GM23338 (cell line): ENCODE measurements at regions not wholly inside any gene's neighbourhood (a gene's known extent, or its start where the extent isn't known, plus 50 kb on each side); places are given as distances from the start of the nearest gene placed in this dataset.
"Not testable (repeated sequence)": the region's sequence is repeated elsewhere in the genome, so short reads cannot be mapped to it uniquely, and the experiment has no call there.

ENCODE experiments used
- ATAC-seq: fragments of 200-7000 bp; cut with Tn5 transposase; 3 replicates; pipeline ENCODE4 v1.9.1; 2020
- DNase-seq: peaks from one replicate; pipeline ENCODE4 v3.0.0-alpha.2; 2015; ENCODE audit warnings: low spot score
- H2AFZ ChIP-seq: fragments of 200-600 bp; sonication (generic); 2 replicates; pipeline ENCODE4 v1.8.0; 2016; ENCODE audit warnings: antibody characterized with exemption, mild to moderate bottlenecking, moderate library complexity
- H3F3A ChIP-seq: fragments of 200-600 bp; sonication (generic); replicated peaks from 2 replicates; pipeline ENCODE4 v1.8.0; 2017; ENCODE audit warnings: antibody characterized with exemption, mixed run types, low read depth
- H3K27ac ChIP-seq: fragments of 200-600 bp; sonication (generic); 2 replicates; pipeline ENCODE4 v1.6.1; 2016; ENCODE audit warnings: low read depth
- H3K27me3 ChIP-seq: fragments of 200-600 bp; sonication (generic); 2 replicates; pipeline ENCODE4 v1.8.0; 2016; ENCODE audit warnings: mild to moderate bottlenecking, mixed run types, moderate library complexity; ENCODE audit not compliant: insufficient read depth
- H3K36me3 ChIP-seq: fragments of 200-600 bp; sonication (generic); 2 replicates; pipeline ENCODE4 v1.8.0; 2016; ENCODE audit warnings: mild to moderate bottlenecking; ENCODE audit not compliant: insufficient read depth
- H3K4me1 ChIP-seq: fragments of 200-600 bp; sonication (generic); 2 replicates; pipeline ENCODE4 v1.8.0; 2016; ENCODE audit warnings: mild to moderate bottlenecking, moderate library complexity; ENCODE audit not compliant: insufficient read depth
- H3K4me2 ChIP-seq: fragments of 200-600 bp; sonication (generic); 2 replicates; pipeline ENCODE4 v1.7.1; 2017; ENCODE audit warnings: mixed run types
- H3K4me3 ChIP-seq: fragments of 200-600 bp; sonication (generic); 2 replicates; pipeline ENCODE4 v1.6.1; 2016; ENCODE audit warnings: mixed run types
- H3K79me2 ChIP-seq: fragments of 200-600 bp; sonication (generic); replicated peaks from 2 replicates; pipeline ENCODE4 v1.8.0; 2017; ENCODE audit warnings: mild to moderate bottlenecking; ENCODE audit not compliant: insufficient read depth
- H3K9me2 ChIP-seq: fragments of 200-600 bp; sonication (generic); 2 replicates; pipeline ENCODE4 v1.8.0; 2017; ENCODE audit not compliant: insufficient read depth
- H4K20me1 ChIP-seq: fragments of 200-600 bp; sonication (generic); replicated peaks from 2 replicates; pipeline ENCODE4 v1.8.0; 2017; ENCODE audit warnings: mild to moderate bottlenecking; ENCODE audit not compliant: insufficient read depth
- H3K27ac Mint-ChIP-seq: 2 replicates; pipeline ENCODE4 v1.8.0; 2020; ENCODE audit warnings: inconsistent platforms, mild to moderate bottlenecking, moderate library complexity, mixed read lengths
- H3K27me3 Mint-ChIP-seq: 3 replicates; pipeline ENCODE4 v1.8.0; 2022; ENCODE audit warnings: low read depth, mild to moderate bottlenecking, moderate library complexity, mixed read lengths, inconsistent platforms; ENCODE audit not compliant: insufficient read depth, poor library complexity
- H3K36me3 Mint-ChIP-seq: 3 replicates; pipeline ENCODE4 v1.8.0; 2021; ENCODE audit warnings: low read depth, mild to moderate bottlenecking, inconsistent platforms, moderate library complexity, mixed read lengths
- H3K4me1 Mint-ChIP-seq: 3 replicates; pipeline ENCODE4 v1.8.0; 2020; ENCODE audit warnings: mild to moderate bottlenecking, inconsistent platforms, mixed read lengths
- H3K4me3 Mint-ChIP-seq: 3 replicates; pipeline ENCODE4 v1.8.0; 2021; ENCODE audit warnings: moderate library complexity, mild to moderate bottlenecking, inconsistent platforms, mixed read lengths
- H3K9me3 Mint-ChIP-seq: 3 replicates; pipeline ENCODE4 v1.8.0; 2020; ENCODE audit warnings: moderate library complexity, mild to moderate bottlenecking, inconsistent platforms, mixed read lengths
- CREB1 ChIP-seq: fragments of 250-450 bp; sonication (Bioruptor Pico); IDR thresholded peaks from 2 replicates; pipeline ENCODE4 v1.5.0; 2020; ENCODE audit warnings: low read depth, mild to moderate bottlenecking, moderate library complexity
- CTCF ChIP-seq, 2 experiments: fragments of 200-600 bp in 1 of 2; sonication (generic) in 1 of 2; conservative IDR thresholded peaks; 2 replicates each; pipeline versions ENCODE4 v1.5.1 to v1.6.1; 2016 to 2017; ENCODE audit warnings: antibody characterized with exemption in 2 of 2, low read depth in 2 of 2, mild to moderate bottlenecking in 2 of 2, moderate library complexity in 1 of 2
- ETS1 ChIP-seq: IDR thresholded peaks from 2 replicates; pipeline ENCODE4 v1.6.1; 2016; ENCODE audit warnings: antibody characterized with exemption
- EZH2 ChIP-seq: fragments of 200-600 bp; sonication (generic); IDR thresholded peaks from one replicate; pipeline ENCODE4 v1.8.0; 2017; ENCODE audit warnings: antibody characterized with exemption, mild to moderate bottlenecking, low read depth; ENCODE audit not compliant: unreplicated experiment
- EZH2phosphoT487 ChIP-seq: fragments of 200-600 bp; sonication (generic); IDR thresholded peaks from one replicate; pipeline ENCODE4 v1.8.1; 2018; ENCODE audit warnings: antibody characterized with exemption; ENCODE audit not compliant: unreplicated experiment
- JUNB ChIP-seq: IDR thresholded peaks from one replicate; pipeline ENCODE4 v1.6.1; 2016; ENCODE audit warnings: antibody characterized with exemption; ENCODE audit not compliant: unreplicated experiment
- NANOG ChIP-seq: IDR thresholded peaks from 2 replicates; pipeline ENCODE4 v1.6.1; 2016; ENCODE audit warnings: antibody characterized with exemption, borderline replicate concordance
- POLR2AphosphoS5 ChIP-seq: IDR thresholded peaks from 2 replicates; pipeline ENCODE4 v1.6.1; 2016; ENCODE audit warnings: antibody characterized with exemption, low read depth
- REST ChIP-seq: IDR thresholded peaks from one replicate; pipeline ENCODE4 v1.6.1; 2018; ENCODE audit warnings: antibody characterized with exemption; ENCODE audit not compliant: unreplicated experiment
- STAT1 ChIP-seq: IDR thresholded peaks from one replicate; pipeline ENCODE4 v1.6.1; 2016; ENCODE audit warnings: antibody characterized with exemption; ENCODE audit not compliant: unreplicated experiment
- ZNF114 ChIP-seq: fragments of 250-450 bp; sonication (Bioruptor Pico); IDR thresholded peaks from 2 replicates; pipeline ENCODE4 v1.5.0; 2020; ENCODE audit warnings: mild to moderate bottlenecking, moderate library complexity
- ZNF331 ChIP-seq: fragments of 250-450 bp; sonication (Bioruptor Pico); IDR thresholded peaks from 2 replicates; pipeline ENCODE4 v1.5.0; 2020; ENCODE audit warnings: low read depth, mild to moderate bottlenecking, moderate library complexity

GRCh38 chr1:30438274-30438673 is 285.1 kb downstream of the MATN1 start:
- H3K79me2 ChIP-seq, H3K4me1 Mint-ChIP-seq, H3K9me2 ChIP-seq, H4K20me1 ChIP-seq, H3F3A ChIP-seq, H2AFZ ChIP-seq, H3K4me2 ChIP-seq, ATAC-seq, DNase-seq, H3K27me3 Mint-ChIP-seq, H3K36me3 ChIP-seq, H3K4me1 ChIP-seq, H3K27ac Mint-ChIP-seq, H3K27me3 ChIP-seq, H3K4me3 ChIP-seq, H3K4me3 Mint-ChIP-seq, H3K27ac ChIP-seq: not testable (repeated sequence)
- Mint-ChIP-seq H3K9me3 (peaks cover 33% of the 10 kb centered on the region), H3K36me3 (peaks cover 13% of the 10 kb centered on the region)

- Mint-ChIP-seq H3K4me3 (no peak overlapping the region), H3K4me1 (no peaks in the 10 kb centered on the region), H3K27ac (no peak overlapping the region), H3K36me3 (peaks cover 13% of the 10 kb centered on the region), H3K27me3 (no peaks in the 10 kb centered on the region), H3K9me3 (peaks cover 43% of the 10 kb centered on the region)
- no peaks in the 10 kb centered on the region for H3K79me2 ChIP-seq
- H3K9me2 ChIP-seq, result no peaks in the 10 kb centered on the region
- no peaks in the 10 kb centered on the region for H3K4me1 ChIP-seq
- no peak overlapping the region for H3K4me2 ChIP-seq
- no peak overlapping the region for H3K4me3 ChIP-seq
- H2AFZ ChIP-seq, result no peak overlapping the region
- H3F3A ChIP-seq, result no peaks in the 10 kb centered on the region
- no peaks in the 10 kb centered on the region for H4K20me1 ChIP-seq
- ATAC-seq, result no peak
- no peaks in the 10 kb centered on the region for H3K36me3 ChIP-seq
- no peak overlapping the region for H3K27ac ChIP-seq
- no peaks in the 10 kb centered on the region for H3K27me3 ChIP-seq
- no peak for DNase-seq
- TF ChIP-seq EZH2phosphoT487 (no peak), EZH2 (no peak), NANOG (no peak), STAT1 (no peak), JUNB (no peak), ZNF114 (no peak), POLR2AphosphoS5 (no peak), ETS1 (no peak), CTCF (conservative IDR thresholded peaks at IDR 0.05; ENCODE audit: low read depth in 2 of 2) (no peak), REST (no peak), ZNF331 (CRISPR knock-in tag) (no peak), CREB1 (CRISPR knock-in tag) (no peak)
These were observed 286.3 kb downstream of the MATN1 start for GRCh38 chr1:30437059-30437576.
